ENCODE measurements at regions not wholly inside any gene's neighbourhood (a gene's known extent, or its start where the extent isn't known, plus 50 kb on each side); places are given as distances from the start of the nearest gene placed in this dataset.

- no peaks in the 10 kb centered on the region for H3F3A ChIP-seq (ENCODE audit: low read length, unreplicated experiment)
- no peak overlapping the region for H2AFZ ChIP-seq (ENCODE audit: low read length)
- H3K36me3 ChIP-seq (ENCODE audit: low read depth, low read length): no peaks in the 10 kb centered on the region
- BruUV-seq (replicated peaks): no TSS peak
- ATAC-seq (no peak), DNase-seq (no peak)
- H3K4me1 ChIP-seq (ENCODE audit: insufficient read depth, low read length): no peaks in the 10 kb centered on the region
- H3K27me3 ChIP-seq (ENCODE audit: low read length): no peaks in the 10 kb centered on the region
- H3K4me2 ChIP-seq (ENCODE audit: low read length): no peak overlapping the region
- no peak overlapping the region for H3K9ac ChIP-seq (ENCODE audit: low read length)
- H4K20me1 ChIP-seq (ENCODE audit: low read length): no peaks in the 10 kb centered on the region
- no peak overlapping the region for H3K4me3 ChIP-seq (ENCODE audit: low read length)
- intact Hi-C loops (cut with micrococcal nuclease): no loop called here
- ChIA-PET CTCF (no interaction called here), POLR2A (ENCODE audit: unreplicated experiment) (no interaction called here)
- H3K79me2 ChIP-seq (ENCODE audit: low read length): no peaks in the 10 kb centered on the region
- TF ChIP-seq, protein P1, sequence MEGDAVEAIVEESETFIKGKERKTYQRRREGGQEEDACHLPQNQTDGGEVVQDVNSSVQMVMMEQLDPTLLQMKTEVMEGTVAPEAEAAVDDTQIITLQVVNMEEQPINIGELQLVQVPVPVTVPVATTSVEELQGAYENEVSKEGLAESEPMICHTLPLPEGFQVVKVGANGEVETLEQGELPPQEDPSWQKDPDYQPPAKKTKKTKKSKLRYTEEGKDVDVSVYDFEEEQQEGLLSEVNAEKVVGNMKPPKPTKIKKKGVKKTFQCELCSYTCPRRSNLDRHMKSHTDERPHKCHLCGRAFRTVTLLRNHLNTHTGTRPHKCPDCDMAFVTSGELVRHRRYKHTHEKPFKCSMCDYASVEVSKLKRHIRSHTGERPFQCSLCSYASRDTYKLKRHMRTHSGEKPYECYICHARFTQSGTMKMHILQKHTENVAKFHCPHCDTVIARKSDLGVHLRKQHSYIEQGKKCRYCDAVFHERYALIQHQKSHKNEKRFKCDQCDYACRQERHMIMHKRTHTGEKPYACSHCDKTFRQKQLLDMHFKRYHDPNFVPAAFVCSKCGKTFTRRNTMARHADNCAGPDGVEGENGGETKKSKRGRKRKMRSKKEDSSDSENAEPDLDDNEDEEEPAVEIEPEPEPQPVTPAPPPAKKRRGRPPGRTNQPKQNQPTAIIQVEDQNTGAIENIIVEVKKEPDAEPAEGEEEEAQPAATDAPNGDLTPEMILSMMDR (conservative IDR thresholded peaks at IDR 0.05; ENCODE audit: low read depth, low read length): no peak
- TF ChIP-seq EZH2 (IDR thresholded peaks at IDR 0.05; ENCODE audit: low read length, unreplicated experiment): no peak
- TF ChIP-seq EZH2phosphoT487 (IDR thresholded peaks at IDR 0.05; ENCODE audit: borderline replicate concordance, low read length): no peak
- no peak overlapping the region for H3K27ac ChIP-seq (ENCODE audit: low read length)
- H3K9me2 ChIP-seq (replicated peaks; ENCODE audit: low read length): no peaks in the 10 kb centered on the region
- no peaks in the 10 kb centered on the region for H3K9me3 ChIP-seq (ENCODE audit: low read length)
Observed at GRCh38 chr15:46696281-46696680, 1021.0 kb upstream of the SEMA6D start.

- no peak for TF ChIP-seq EZH2phosphoT487 (IDR thresholded peaks at IDR 0.05; ENCODE audit: borderline replicate concordance, low read length)
- TF ChIP-seq EZH2 (IDR thresholded peaks at IDR 0.05; ENCODE audit: low read length, unreplicated experiment): no peak
- TF ChIP-seq, protein P1 (conservative IDR thresholded peaks at IDR 0.05; ENCODE audit: low read depth, low read length): no peak
- Histone ChIP-seq H2AFZ (ENCODE audit: low read length) (no peak overlapping the region), H3K9me2 (replicated peaks; ENCODE audit: low read length) (no peaks in the 10 kb centered on the region), H3K27ac (ENCODE audit: low read length) (no peak overlapping the region), H3K4me3 (ENCODE audit: low read length) (no peak overlapping the region), H3F3A (ENCODE audit: low read length, unreplicated experiment) (no peaks in the 10 kb centered on the region), H3K9ac (ENCODE audit: low read length) (no peak overlapping the region), H3K36me3 (ENCODE audit: low read depth, low read length) (no peaks in the 10 kb centered on the region), H3K9me3 (ENCODE audit: low read length) (no peaks in the 10 kb centered on the region), H3K4me1 (ENCODE audit: insufficient read depth, low read length) (no peaks in the 10 kb centered on the region), H3K4me2 (ENCODE audit: low read length) (no peak overlapping the region), H4K20me1 (ENCODE audit: low read length) (no peaks in the 10 kb centered on the region), H3K79me2 (ENCODE audit: low read length) (no peaks in the 10 kb centered on the region), H3K27me3 (ENCODE audit: low read length) (no peaks in the 10 kb centered on the region)
- POLR2A ChIA-PET (ENCODE audit: unreplicated experiment): no interaction called here
- CTCF ChIA-PET: no interaction called here
- DNase-seq: no peak
- ATAC-seq: no peak
- intact Hi-C loops (cut with micrococcal nuclease): no loop called here
- no TSS peak for BruUV-seq (replicated peaks)
Observed at GRCh38 chr15:46701346-46701745, 1016.0 kb upstream of the SEMA6D start.

DNA sequence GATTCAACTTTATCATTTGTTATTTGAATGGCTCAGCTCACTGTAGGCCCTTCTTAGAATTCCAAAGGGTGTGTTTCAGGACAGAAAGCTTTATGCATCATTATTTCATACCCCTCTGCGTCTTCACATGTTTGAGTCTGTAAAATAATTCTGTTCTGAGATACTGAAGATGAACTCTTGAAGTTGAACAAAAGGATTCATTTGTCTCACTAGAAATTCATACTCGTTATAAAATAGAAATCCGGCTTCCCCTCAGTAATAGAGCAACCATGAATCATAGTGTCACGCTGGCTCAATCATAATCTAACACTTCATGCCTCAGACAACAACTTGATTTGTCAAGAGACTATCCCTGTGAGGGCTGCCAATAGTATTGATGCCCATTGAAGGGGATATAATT, 1015.4 kb upstream of the SEMA6D start:
- CTCF ChIA-PET: no interaction called here

More for the DNA sequence above, 1015.4 kb upstream of the SEMA6D start:
- Histone ChIP-seq H3K27ac (ENCODE audit: low read length) (no peak overlapping the region), H3K4me1 (ENCODE audit: insufficient read depth, low read length) (no peaks in the 10 kb centered on the region), H3F3A (ENCODE audit: low read length, unreplicated experiment) (no peaks in the 10 kb centered on the region), H3K4me2 (ENCODE audit: low read length) (no peak overlapping the region), H3K9me3 (ENCODE audit: low read length) (no peaks in the 10 kb centered on the region), H3K36me3 (ENCODE audit: low read depth, low read length) (no peaks in the 10 kb centered on the region), H3K4me3 (ENCODE audit: low read length) (no peak overlapping the region), H3K9me2 (replicated peaks; ENCODE audit: low read length) (no peaks in the 10 kb centered on the region), H2AFZ (ENCODE audit: low read length) (no peak overlapping the region), H3K27me3 (ENCODE audit: low read length) (no peaks in the 10 kb centered on the region), H3K9ac (ENCODE audit: low read length) (no peak overlapping the region), H3K79me2 (ENCODE audit: low read length) (no peaks in the 10 kb centered on the region), H4K20me1 (ENCODE audit: low read length) (no peaks in the 10 kb centered on the region)
- BruUV-seq (replicated peaks): no TSS peak
- intact Hi-C loops (cut with micrococcal nuclease): no loop called here
- POLR2A ChIA-PET (ENCODE audit: unreplicated experiment): no interaction called here
- ATAC-seq (no peak), DNase-seq (no peak)
- TF ChIP-seq EZH2phosphoT487 (IDR thresholded peaks at IDR 0.05; ENCODE audit: borderline replicate concordance, low read length) (no peak), EZH2 (IDR thresholded peaks at IDR 0.05; ENCODE audit: low read length, unreplicated experiment) (no peak)
- TF ChIP-seq, protein P1 (conservative IDR thresholded peaks at IDR 0.05; ENCODE audit: low read depth, low read length): no peak

All from PC-3 (cell line).